ENCODE measurements at regions not wholly inside any gene's neighbourhood (a gene's known extent, or its start where the extent isn't known, plus 50 kb on each side); places are given as distances from the start of the nearest gene placed in this dataset.
"Not testable (repeated sequence)": the region's sequence is repeated elsewhere in the genome, so short reads cannot be mapped to it uniquely, and the experiment has no call there.

DNA sequence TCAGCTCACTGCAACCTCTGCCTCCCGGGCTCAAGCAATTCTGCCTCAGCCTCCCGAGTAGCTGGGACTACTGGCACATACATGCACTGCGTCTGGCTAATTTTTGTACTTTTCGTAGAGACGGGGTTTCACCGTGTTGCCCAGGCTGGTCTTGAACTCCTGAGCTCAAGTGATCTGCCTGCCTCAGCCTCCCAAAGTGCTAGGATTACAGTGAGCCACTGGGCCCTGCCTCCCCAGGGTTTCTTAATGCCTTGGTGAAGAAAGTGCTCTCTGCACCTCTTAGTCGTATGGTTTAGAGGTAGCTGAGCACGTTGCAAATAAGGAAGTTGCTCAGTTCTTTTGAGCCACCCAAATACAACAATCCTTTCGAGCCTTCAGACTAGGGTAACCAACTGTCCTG lies 1098.5 kb downstream of the TBC1D22A start:
- DNase-seq (ENCODE audit: low read depth): not testable (repeated sequence)

DNA sequence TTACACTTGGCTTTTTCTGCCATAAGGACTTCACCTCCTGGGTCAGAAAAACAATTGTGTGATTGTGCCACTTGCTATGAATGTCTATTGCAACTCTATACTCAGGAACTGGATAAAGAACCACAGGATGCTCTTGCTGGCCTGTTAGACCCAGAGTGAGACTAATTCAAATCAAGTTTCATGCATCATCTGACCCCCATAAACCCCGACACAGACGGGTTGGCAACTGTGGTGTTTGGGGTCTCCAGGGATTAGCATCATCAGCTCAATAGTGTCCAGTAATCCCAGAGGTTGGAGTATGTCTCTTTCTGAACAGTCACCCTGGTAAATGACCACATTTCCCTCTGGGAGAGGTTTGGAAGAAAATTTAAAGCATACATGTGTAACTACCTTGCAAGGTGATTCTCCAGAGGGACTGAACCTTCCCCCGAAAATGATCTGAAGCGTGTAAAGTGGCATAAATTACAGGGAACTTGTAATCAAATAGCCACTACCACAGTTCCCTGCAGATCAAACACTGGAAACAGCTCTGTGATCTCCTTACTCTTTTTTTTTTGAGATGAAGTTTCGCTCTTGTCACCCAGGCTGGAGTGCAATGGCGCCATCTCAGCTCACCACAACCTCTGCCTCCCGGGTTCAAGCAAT lies 1097.6 kb downstream of the TBC1D22A start:
- DNase-seq (ENCODE audit: low read depth): no peak

DNA sequence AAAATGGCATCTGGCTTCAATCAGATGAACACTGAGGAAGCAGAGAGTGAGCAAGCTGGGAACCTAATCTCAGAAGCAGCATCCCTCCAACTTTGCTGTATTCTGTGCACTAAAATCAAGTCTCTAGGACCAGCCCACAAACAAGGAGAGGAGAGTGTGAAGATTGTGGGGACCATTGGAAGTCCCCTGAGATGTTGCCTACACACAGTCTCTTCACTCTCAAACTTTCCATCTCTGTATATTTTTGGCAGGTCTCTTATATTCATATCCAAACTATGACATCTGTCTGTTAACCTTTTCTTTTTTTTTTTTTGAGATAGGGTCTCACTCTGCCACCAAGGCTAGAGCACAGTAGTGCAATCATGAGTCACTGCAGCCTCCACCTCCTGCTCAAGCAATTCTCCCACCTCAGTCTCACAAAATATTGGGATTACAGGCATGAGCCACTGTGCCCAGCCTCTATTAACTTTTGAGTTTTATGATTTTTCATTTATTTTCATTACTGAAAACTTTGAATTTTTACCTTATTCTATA lies 1096.4 kb downstream of the TBC1D22A start:
- no peak for DNase-seq (ENCODE audit: low read depth)

DNA sequence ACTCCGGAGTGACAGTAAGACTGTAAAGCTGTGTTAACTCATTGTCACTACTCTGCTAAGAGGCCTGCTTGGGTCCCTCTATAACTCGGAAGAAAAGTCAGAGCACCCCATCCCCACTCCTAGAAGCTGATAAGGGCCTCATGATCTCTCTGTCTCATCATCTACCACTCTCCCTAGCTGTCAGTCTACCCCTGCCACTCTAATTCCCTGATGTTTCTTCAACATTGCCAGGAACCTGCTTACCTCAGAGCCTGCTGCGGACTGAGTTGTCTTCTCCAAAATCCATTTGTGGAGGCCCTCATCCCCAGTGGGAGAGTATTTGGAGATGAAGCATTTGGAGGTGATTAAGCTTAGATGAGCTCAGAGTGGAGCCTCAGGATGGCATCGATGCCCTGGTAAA lies 1092.2 kb downstream of the TBC1D22A start:
- DNase-seq (ENCODE audit: low read depth): no peak

DNA sequence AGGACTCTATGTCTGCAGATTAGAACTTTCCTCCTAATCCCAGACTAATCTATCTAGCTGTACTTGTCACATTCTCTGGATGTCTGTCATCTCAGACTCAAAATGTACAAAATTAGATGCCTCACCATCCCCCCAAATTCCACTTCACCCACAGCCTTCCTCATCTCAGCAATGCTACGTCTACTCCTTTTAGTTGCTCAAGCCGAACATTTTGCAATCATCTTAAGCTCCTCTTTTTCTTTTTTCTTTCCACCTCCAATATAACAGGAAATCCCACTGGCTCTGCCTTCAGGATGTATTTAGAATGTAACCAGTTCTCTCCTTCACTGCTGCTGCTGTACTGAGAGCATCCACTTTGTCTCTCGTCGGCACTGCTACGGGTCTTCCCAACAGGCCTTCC lies 1091.8 kb downstream of the TBC1D22A start:
- no peak for DNase-seq (ENCODE audit: low read depth)

DNA sequence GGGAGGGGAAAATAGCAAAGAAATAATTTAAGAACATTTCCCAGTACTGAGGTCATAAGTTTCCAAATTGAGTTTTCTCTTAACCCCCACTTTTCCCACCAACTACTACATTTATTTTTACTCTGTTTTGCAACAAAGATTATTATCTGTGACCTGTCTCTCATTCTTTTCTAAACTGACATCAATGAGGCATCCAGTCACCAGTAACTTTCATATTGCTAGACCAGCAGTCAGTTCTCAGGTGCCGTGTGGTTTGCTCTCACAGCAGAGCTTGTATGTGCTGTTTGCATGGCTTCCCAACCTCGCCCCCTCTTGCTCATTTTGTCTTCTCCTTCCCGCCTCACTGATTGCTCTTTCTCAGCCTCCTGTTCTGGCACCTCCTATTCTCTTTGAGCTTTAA lies 1091.3 kb downstream of the TBC1D22A start:
- DNase-seq (ENCODE audit: low read depth): no peak

DNA sequence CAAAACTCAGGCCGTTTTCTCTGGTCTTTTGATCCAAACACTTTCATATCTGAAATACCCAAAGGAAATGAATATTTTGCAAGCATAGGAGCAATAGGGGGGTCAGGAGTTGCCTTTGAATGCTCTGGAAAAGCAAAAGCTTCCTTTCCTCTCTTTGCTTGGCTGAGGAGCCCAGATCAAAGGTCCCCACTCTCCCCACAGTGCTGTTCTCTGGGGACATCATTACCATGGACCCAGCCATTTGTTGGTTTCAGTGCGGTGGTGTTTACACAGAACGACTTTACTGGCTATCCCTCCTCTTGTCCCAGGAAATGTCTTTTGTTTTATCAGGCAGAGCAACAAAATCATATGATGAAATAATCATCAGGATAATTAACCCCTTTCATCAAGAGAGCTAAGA lies 1089.1 kb downstream of the TBC1D22A start:
- no peak for DNase-seq (ENCODE audit: low read depth)

DNA sequence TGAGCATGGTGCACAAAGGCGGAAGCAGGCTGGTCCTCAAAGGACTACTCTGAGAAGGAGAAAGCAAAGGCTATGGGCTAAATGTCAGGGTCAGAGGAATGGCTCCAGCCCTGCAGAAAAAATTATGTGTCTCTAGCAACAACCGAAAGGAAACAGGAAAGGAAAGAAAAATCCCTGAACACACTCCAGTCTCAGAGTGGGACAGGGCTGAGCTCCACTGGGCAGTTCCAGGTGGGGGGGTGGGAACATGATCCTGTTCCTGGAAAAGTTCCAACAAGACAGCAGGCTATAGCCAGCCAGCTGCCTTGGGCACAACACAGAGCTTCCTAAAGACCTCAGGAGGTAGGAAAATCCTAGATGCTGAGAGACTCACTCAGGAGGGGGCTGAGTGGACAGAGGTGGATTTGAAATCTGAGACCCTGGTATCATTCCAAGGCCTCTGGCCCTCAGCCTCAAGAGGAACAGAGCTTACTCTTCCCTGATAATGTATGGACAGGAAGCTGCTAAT lies 1088.2 kb downstream of the TBC1D22A start:
- no peak for DNase-seq (ENCODE audit: low read depth)

DNA sequence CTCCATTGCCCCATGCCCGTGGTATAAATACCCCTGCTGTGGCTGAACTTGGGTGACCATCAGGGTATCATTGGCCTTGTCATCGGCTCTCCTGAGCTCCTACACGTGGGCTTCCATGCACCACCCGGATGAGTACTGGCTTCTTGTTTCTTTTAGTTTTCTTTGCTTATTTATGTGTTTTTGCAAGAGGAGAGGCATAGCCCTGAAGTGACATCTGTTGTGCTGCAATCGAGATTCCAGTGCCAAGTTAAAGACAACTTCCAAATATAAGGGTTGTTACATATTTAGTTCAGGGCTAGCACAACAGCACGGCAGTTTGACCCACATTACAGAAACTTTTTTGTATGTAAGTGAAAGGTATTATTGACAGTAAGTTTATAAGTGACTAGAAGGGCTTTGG lies 1087.1 kb downstream of the TBC1D22A start:
- DNase-seq (ENCODE audit: low read depth): no peak

DNA sequence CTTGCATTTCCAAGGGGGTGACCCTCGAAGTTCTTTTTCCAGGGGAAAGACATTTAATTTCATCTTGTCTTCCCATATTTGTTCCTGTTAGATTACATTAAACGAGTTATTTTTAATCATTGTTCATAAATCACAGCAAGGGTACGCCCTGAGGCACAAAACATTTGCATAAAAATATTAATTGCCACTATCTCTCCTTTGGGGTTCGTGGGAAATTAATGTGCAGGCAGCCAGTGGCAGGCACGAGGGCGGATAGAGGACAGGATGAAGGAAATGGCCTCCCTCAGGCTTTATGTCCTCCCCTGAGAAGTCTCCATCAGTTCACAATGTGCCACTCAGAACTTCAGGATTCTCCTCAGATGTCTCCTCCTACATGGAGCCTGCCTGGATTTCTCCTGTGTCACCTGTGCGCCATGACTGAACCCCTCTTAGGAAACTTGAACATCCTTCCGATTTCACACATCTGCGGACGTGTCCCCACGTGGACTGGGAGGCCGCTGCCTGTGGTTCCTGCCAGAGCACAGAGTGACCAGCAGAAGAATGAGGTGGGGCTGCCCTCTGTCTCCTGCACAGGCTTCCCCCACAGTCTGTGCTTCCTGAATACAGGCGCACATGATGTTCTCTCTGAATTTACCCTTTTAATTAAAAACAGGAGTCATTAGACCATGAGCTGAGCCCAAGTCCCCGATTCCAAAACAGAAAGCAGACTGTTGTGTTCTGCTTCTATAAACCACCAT lies 1085.9 kb downstream of the TBC1D22A start:
- DNase-seq (ENCODE audit: low read depth): no peak

DNA sequence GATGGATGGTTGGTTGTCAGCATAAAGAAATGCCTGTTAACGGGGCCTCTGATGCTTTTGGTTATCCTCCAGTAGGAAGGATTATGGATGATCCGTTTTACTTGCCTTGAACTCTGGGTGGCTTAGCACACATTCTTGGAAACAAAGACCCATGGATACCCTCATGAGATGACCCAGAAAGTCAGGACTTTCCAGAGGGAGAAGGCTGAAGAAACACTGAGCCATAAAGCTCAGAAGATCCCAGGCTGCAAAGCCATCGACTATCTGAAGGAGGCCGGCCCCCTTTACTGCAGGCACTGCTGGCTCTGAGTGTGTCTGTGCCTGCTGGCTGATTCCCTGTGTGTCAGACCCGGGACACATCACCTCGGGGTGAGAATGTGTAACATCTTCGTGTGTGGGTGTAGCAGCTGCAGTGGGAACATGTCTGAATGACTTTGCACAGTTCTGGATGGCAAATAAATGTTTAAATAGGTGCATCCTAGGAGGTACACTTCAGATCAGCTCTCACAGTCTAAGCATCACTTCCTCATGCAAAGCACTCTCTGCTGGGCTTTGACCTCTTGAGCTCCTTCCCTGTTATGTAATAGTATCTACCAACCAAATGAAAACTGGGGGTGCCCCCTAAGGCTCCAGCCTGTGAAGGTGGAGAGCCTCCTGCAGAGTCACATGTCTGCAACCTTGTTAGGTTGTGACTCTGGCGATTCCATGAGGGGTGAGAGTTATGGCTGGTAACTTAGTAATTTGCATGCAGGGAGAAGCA lies 1084.9 kb downstream of the TBC1D22A start:
- no peak for DNase-seq (ENCODE audit: low read depth)

DNA sequence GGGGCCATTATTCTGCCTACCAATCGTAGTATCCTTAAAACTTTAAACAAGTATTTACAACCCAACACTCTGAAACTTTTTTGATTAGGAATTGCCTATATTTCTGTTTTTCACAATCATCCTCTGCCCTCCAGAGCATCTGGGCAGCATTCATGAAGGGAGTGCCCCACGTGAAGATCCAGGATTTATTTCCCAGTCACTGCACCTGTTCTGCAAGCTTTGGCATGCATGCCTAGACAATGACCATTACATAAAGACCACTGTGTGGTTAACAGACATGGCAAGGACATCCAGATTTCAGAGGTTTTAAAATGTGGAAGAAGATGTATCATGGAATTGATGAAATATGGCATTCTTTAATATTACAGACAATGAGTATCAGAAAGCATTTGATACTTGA lies 1083.8 kb downstream of the TBC1D22A start:
- DNase-seq (ENCODE audit: low read depth): no peak

DNA sequence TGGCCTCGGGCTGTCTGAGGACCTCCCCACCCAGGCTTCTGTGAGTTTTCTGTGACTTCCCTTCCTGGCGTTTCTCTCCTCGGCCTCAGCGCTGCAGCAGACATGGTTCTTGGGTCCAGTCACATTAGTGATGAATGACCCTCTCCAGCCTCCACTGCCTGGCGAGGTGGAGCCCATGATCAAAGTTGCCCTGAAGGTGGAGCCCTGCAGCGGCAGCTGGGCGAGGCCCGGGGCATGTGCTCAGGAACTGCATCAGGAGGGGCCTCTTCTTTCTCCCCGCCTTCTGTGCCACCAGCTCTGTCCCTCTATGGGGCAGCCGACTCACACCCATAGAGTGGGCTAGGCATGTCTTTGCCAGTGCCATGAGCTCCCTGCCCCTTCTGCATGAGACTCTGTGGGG lies 1079.7 kb downstream of the TBC1D22A start:
- no peak for DNase-seq (ENCODE audit: low read depth)

DNA sequence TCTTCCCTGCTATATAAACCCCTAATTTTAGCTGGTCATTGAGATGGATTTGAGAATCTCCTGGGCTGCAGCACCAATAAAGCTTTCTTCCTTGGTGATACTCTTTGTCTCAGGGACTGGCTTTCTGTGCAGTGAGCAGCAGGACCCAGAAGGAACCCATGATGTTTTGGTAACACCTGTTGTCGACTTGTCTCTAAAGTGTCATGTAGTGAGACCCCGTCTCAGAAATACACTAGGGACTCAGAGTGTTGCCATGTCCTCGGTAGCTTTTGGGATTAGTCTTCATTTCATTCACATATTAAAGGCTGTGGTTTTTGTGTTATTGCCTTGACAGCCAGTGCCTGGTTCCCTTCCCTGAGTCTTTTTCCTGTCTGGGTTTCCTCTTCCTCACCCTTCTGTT lies 1078.7 kb downstream of the TBC1D22A start:
- no peak for DNase-seq (ENCODE audit: low read depth)

DNA sequence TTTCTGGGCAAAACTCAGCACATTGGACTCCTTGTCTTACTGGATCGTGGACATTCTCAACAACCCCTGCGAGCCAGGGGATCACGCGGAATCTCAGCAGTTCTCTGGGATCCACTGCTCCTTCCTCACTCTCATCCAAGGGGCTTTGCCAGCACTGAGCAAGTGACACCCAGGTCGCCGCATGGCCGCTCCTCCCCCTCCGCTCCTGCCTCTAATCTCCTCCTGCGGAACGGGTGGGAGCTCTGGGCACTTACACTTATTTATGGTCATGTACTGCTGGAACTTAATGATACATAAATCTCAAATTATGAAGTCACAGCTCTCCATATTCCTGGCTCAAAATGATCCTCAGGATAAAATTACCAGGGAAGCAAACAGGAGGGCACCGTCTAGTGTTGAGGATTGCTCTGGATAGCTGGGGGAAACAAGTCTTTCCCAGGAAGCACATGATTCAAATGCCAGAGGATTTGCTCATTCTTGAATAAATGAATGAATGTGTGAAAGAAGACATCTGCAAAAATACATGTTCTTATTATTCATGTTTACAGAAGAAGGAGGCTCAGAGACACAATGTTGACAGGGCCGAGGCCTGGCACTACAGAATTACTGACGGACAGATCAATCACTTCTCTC lies 1077.3 kb downstream of the TBC1D22A start:
- no peak for DNase-seq (ENCODE audit: low read depth)

DNA sequence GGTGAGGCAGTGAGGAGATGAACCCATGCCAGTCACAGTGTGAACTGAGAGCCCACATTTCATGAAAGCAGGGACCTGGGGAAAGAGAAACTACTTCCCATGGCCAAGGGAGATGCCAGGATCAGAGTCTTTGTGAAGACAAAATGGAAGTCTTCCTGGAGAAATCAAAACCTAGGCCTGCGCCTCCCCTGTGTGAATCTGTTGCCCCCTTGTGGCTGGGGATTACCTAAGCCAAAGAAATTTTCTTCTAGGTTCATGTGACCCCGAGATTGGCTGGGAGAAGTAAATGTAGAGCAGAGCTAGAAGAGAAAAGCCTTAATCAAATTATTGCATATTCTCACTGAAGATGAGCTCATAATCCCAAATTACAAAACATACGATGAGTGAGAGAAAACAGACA lies 1075.3 kb downstream of the TBC1D22A start:
- no peak for DNase-seq (ENCODE audit: low read depth)

DNA sequence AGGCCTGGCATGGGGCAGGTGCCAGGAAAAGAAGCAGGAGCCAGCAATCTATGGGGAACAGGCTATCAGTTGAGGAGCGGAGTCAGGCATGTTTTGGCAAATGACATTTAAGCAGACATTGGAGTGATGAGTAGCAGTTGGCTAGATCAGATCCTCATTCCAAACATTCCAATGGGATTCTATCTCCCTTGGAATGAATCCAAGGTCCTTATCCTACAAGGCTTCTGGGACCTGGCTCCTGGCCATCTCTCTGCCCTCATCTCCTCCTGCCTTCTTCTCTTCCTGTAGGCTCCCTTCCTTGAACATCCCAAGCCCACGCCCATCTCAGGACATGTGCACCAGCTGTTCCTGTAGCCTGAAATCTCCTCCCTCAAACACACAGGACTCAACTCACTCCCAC lies 1074.5 kb downstream of the TBC1D22A start:
- no peak for DNase-seq (ENCODE audit: low read depth)

DNA sequence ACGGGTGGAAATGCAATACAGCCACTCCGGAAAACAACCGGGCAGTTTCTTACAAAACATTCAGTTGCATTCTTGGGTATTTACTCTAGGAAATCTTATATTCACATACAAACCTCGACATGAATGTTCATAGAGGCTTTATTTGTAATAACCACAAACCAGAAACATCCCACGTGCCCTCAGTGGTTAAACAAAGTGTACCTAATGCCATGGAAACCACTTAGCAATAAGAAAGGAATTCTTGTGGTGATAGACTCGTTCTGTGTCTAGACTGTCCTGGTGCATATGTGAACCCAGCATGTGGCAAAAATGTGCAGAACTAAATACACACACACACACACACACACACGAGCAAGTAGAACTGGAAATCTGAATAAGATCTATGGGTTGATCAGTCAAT lies 1073.3 kb downstream of the TBC1D22A start:
- no peak for DNase-seq (ENCODE audit: low read depth)

DNA sequence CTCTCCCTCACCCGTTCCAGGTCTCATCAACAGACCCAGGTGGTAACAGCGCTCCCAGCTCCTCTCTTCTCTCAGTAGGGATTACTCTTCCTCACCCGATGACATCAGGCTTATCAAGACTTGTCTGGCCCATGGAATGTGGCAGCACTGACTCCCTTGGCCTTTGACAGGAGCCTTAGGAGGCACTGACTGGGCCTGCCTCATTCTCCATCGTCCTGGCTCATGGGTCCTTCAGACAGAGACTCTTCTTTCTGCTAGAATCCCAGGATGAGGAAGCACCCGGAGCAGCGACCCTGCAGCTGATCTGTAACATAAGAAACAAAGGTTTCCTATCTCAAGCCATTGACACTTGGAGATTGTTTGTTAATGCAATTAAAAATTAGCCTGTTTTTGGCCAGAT lies 1063.6 kb downstream of the TBC1D22A start:
- no peak for DNase-seq (ENCODE audit: low read depth)

DNA sequence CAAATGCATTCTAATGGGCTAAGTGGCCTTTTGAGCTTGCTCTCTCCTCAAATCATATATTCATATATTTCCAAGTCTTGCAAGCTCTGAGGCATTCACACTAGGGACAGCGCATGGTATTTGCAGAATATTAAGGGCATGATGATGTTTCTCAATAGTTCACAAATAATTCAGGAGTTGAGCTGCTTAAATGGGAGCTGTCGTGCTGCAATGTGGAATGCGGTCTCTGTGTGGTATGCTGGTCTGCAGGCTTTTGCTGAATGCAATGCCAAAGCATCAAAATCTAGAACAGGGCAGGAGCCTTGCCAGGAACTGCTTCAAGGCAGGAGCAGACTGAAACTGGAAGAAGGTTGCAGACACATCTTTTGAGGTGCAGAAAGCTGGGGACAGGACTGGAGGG lies 1060.0 kb downstream of the TBC1D22A start:
- no peak for DNase-seq (ENCODE audit: low read depth)

DNA sequence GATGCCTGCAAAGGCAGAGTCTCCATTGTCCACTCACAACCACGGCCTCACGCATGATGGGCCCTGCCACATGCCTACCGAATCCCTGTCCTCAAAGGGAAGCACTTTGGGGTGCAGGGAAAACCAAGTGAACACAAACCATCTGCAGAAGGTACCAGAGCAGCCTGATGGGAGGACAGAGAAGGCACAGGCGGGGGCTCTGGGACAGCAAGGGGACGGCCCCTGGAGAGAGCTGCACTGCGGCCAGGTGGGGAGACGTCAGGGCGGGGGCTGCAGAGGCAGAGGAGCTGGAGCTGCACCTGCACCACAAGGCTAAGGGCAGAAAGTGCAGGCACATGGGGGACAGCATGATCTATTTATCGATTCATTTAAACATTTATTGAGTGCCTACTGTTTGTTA lies 1056.0 kb downstream of the TBC1D22A start:
- DNase-seq (ENCODE audit: low read depth): no peak

DNA sequence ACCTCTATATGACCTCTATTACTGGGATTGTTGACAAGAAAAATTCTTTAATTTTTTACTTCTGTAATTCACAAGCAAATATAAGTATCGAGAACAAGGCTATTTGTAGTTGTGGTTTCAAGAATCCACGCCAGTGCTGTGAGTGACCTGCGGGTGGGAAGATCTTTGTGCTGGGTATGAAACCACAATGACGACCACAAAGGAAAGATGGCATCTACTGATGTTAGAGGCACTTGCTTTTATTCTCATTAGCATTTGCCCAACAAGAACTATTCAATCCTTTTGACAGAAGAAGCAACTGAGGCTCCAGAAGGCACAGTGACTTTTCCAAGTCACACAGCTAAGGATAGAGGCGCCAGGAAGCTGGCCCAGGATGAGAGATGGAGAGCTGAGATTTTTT lies 1054.9 kb downstream of the TBC1D22A start:
- no peak for DNase-seq (ENCODE audit: low read depth)

Measured in activated T-helper 1 cell treated with Interleukin-2 at 50 U/mL for 16 hours (primary cell).